HEK293T (cell line): ENCODE measurements at regions not wholly inside any gene's neighbourhood (a gene's known extent, or its start where the extent isn't known, plus 50 kb on each side); places are given as distances from the start of the nearest gene placed in this dataset.

Source experiments
- BHLHE40 ChIP-seq: fragments of 450-650 bp; IDR thresholded peaks from 2 replicates; pipeline ENCODE4 v1.6.1; 2016; ENCODE audit warnings: mild to moderate bottlenecking, moderate library complexity, borderline replicate concordance
- ELF4 ChIP-seq: fragments of 450-650 bp; IDR thresholded peaks from 2 replicates; pipeline ENCODE4 v1.6.1; 2017; ENCODE audit warnings: antibody characterized with exemption
- FOXA1 ChIP-seq: fragments of 450-650 bp; IDR thresholded peaks from 2 replicates; pipeline ENCODE4 v1.6.1; 2016; ENCODE audit warnings: mild to moderate bottlenecking
- FOXM1 ChIP-seq: fragments of 450-650 bp; IDR thresholded peaks from 2 replicates; pipeline ENCODE4 v1.6.1; 2017; ENCODE audit warnings: mild to moderate bottlenecking, borderline replicate concordance
- HDGF ChIP-seq: fragments of 450-650 bp; IDR thresholded peaks from 2 replicates; pipeline ENCODE4 v1.6.1; 2017; ENCODE audit warnings: antibody characterized with exemption, borderline replicate concordance
- SP1 ChIP-seq: fragments of 450-650 bp; IDR thresholded peaks from 2 replicates; pipeline ENCODE4 v1.6.1; 2017
- SUZ12 ChIP-seq: fragments of 450-650 bp; IDR thresholded peaks from 2 replicates; pipeline ENCODE4 v1.6.1; 2016; ENCODE audit warnings: mild to moderate bottlenecking
- TARDBP ChIP-seq: fragments of 450-650 bp; IDR thresholded peaks from 2 replicates; pipeline ENCODE4 v1.6.1; 2016

DNA sequence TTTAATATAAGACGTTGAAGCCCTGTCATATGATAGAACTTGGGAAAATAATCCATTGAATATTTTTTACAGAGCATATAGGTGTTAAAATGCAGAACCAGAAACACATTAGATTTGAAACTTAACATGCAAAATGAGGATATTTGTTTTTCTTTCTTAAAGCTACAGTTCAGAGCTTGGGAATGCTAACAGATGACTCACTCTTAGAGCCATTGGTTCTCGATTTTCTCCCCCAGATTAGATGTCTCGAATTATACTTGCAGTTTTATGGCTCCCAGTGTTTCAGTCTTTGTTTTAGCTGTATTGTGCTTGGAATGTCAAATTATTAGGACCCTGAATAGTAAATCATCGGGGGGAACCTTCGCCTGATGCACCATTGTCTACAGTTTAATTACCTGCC is 575.7 kb upstream of the ZP4 start:
- no peak for TF ChIP-seq BHLHE40
- TF ChIP-seq SP1: no peak
- TF ChIP-seq FOXA1: no peak
- no peak for TF ChIP-seq TARDBP
- no peak for TF ChIP-seq ELF4
- no peak for TF ChIP-seq FOXM1
- TF ChIP-seq HDGF: no peak
- TF ChIP-seq SUZ12: no peak
